ENCODE measurements at regions not wholly inside any gene's neighbourhood (a gene's known extent, or its start where the extent isn't known, plus 50 kb on each side); places are given as distances from the start of the nearest gene placed in this dataset.

DNA sequence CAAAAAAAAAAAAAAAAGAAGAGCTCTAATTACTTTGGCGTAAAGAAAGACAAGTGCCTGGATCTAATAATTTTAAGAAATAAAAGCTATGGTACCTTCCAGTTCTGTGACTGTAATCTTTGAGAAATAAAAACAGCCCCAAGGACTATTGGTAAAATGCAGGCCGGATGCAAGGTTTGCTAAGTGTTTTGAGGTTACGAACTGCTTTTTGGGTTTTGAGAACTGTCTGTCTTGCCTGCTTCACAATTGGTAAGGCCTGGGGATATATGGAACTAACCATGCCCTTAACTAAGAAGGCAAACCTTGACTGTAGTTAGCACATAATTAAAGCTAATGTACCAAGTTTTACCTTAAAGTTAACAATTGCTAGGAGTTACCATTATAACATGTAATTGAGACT lies 388.4 kb upstream of the CBLB start:
- H3K27ac ChIP-seq = no peak overlapping the region
- H3K27me3 ChIP-seq = no peaks in the 10 kb centered on the region
- H3K9me3 ChIP-seq = no peaks in the 10 kb centered on the region
- ATAC-seq (ENCODE audit: low FRiP score in 2 of 2) (no peak), DNase-seq (no peak)
- TF ChIP-seq EP300 (IDR thresholded peaks at IDR 0.05) (no peak), POLR2A (IDR thresholded peaks at IDR 0.05) (no peak), POLR2AphosphoS5 (IDR thresholded peaks at IDR 0.05) (no peak)
- TF ChIP-seq, protein P1, sequence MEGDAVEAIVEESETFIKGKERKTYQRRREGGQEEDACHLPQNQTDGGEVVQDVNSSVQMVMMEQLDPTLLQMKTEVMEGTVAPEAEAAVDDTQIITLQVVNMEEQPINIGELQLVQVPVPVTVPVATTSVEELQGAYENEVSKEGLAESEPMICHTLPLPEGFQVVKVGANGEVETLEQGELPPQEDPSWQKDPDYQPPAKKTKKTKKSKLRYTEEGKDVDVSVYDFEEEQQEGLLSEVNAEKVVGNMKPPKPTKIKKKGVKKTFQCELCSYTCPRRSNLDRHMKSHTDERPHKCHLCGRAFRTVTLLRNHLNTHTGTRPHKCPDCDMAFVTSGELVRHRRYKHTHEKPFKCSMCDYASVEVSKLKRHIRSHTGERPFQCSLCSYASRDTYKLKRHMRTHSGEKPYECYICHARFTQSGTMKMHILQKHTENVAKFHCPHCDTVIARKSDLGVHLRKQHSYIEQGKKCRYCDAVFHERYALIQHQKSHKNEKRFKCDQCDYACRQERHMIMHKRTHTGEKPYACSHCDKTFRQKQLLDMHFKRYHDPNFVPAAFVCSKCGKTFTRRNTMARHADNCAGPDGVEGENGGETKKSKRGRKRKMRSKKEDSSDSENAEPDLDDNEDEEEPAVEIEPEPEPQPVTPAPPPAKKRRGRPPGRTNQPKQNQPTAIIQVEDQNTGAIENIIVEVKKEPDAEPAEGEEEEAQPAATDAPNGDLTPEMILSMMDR (IDR thresholded peaks at IDR 0.05) = no peak
- no peaks in the 10 kb centered on the region for H3K36me3 ChIP-seq
- no peak overlapping the region for H3K4me3 ChIP-seq
- 91 to 96% methylated on average over 3 of the region's 3 CpGs for WGBS, 2 donors
- no peaks in the 10 kb centered on the region for H3K4me1 ChIP-seq

DNA sequence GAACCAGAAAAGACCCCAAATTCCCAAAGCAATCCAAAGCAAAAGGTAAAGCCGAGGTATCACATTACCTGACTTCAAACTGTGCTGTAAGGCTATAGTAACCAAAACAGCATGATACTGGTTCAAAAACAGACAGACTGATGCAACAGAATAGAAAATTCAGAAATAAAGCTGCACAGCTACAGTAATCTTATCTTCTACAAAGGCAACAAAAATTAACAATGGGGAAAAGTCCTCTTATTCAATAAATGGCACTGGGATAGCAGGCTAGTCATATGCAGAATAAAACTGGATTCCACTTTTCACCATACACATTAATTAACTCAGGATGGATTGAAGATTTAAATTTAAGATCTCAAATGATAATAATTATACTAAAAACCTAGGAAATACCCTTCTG lies 392.6 kb upstream of the CBLB start:
- no peaks in the 10 kb centered on the region for H3K9me3 ChIP-seq
- 85 to 93% methylated on average over 1 of the region's 1 CpG for WGBS, 2 donors
- no peaks in the 10 kb centered on the region for H3K27me3 ChIP-seq
- no peak overlapping the region for H3K27ac ChIP-seq
- TF ChIP-seq POLR2AphosphoS5 (IDR thresholded peaks at IDR 0.05) (no peak), EP300 (IDR thresholded peaks at IDR 0.05) (no peak), POLR2A (IDR thresholded peaks at IDR 0.05) (no peak)
- TF ChIP-seq, protein P1 (IDR thresholded peaks at IDR 0.05) = no peak
- ATAC-seq (ENCODE audit: low FRiP score in 2 of 2) (no peak), DNase-seq (no peak)
- H3K4me1 ChIP-seq = no peaks in the 10 kb centered on the region
- no peaks in the 10 kb centered on the region for H3K36me3 ChIP-seq
- H3K4me3 ChIP-seq = no peak overlapping the region

DNA sequence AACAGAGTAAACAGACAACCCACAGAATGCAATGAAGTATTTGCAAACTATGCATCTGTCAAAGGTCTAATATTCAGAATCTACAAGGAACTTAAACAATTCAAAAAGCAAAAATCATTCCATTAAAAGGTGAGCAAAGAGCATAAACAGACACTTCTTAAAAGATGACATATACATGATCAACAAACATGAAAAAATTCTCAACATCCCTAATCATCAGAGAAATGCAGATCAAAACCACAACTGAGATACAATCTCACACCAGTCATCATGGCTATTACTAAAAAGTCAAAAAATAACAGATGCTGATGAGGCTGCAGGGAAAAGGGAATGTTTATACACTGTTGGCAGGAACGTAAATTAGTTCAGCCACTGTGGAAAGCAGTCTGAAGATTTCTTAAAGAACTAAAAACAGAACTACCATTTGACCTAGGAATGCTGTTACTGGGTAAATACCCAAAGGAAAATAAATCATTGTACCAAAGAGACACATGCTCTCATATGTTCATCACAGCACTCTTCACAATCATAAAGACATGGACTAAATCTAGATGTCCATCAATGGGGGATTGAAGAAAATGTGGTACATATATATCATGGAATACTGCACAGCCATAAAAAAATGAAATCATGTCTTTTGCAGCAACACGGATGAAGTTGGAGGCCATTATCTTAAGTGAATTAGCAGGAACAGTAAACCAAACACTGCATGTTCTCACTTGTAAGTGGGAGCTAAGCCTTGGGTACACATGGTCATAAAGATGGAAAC lies 393.3 kb upstream of the CBLB start:
- Histone ChIP-seq H3K27ac (no peak overlapping the region), H3K36me3 (no peaks in the 10 kb centered on the region), H3K27me3 (no peaks in the 10 kb centered on the region), H3K9me3 (no peaks in the 10 kb centered on the region), H3K4me3 (no peak overlapping the region), H3K4me1 (no peaks in the 10 kb centered on the region)
- 67 to 75% methylated on average over 2 of the region's 2 CpGs for WGBS, 2 donors
- ATAC-seq (ENCODE audit: low FRiP score in 2 of 2) (no peak), DNase-seq (no peak)
- TF ChIP-seq, protein P1 (IDR thresholded peaks at IDR 0.05) = no peak
- TF ChIP-seq POLR2A (IDR thresholded peaks at IDR 0.05) = no peak
- no peak for TF ChIP-seq EP300 (IDR thresholded peaks at IDR 0.05)
- TF ChIP-seq POLR2AphosphoS5 (IDR thresholded peaks at IDR 0.05) = no peak

DNA sequence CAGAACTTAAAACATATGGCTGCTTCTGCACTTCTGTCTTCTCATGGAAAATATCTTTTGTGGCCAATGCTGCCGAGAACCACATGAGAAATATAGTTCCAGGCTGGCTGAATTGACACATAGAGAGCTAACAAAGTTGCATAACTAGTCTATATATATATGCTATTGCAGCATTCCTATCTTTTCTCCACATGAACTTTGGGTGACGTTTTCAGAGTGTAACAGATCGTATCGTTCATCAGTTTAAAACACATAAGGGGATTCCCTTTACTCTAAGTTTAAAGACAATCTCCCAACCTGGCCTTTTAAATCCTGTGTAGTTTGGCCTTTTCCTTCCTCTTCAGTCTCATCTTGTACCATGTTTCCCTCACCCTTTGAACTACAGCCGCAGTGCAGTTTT lies 394.2 kb upstream of the CBLB start:
- DNase-seq = no peak
- no peak overlapping the region for H3K27ac ChIP-seq
- no peaks in the 10 kb centered on the region for H3K36me3 ChIP-seq
- TF ChIP-seq POLR2AphosphoS5 (IDR thresholded peaks at IDR 0.05) (no peak), POLR2A (IDR thresholded peaks at IDR 0.05) (no peak), EP300 (IDR thresholded peaks at IDR 0.05) (no peak)
- TF ChIP-seq, protein P1 (IDR thresholded peaks at IDR 0.05) = no peak
- H3K27me3 ChIP-seq = no peaks in the 10 kb centered on the region
- H3K4me3 ChIP-seq = no peak overlapping the region
- H3K9me3 ChIP-seq = no peaks in the 10 kb centered on the region
- ATAC-seq (ENCODE audit: low FRiP score in 2 of 2) = no peak
- 74 to 82% methylated on average over 5 of the region's 5 CpGs for WGBS, 2 donors
- no peaks in the 10 kb centered on the region for H3K4me1 ChIP-seq

DNA sequence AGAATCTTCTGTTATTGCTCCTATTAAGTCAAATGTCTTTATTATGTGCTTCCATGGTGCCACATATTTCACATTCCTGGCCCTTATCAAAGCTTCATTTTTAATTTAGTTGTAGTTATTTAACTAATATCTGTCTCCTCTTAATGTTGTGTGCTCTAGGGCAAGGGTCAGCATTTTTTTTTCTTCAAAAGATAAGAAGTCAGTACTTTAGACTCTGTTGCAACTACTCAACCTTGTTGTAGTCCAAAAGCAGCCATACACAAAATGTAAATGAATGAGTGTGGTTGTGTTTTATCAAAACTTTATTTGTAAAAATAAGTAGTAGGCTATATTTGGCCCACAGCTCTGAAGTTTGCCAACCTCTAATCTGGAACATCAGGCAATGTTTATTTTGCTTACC lies 394.7 kb upstream of the CBLB start:
- ATAC-seq (ENCODE audit: low FRiP score in 2 of 2) (no peak), DNase-seq (no peak)
- Histone ChIP-seq H3K36me3 (no peaks in the 10 kb centered on the region), H3K27me3 (no peaks in the 10 kb centered on the region), H3K9me3 (no peaks in the 10 kb centered on the region), H3K27ac (no peak overlapping the region), H3K4me3 (no peak overlapping the region), H3K4me1 (no peaks in the 10 kb centered on the region)
- TF ChIP-seq POLR2AphosphoS5 (IDR thresholded peaks at IDR 0.05) = no peak

Measured in upper lobe of left lung (tissue), 6 donors.